Fibroblast of the aortic adventitia (primary cell): ENCODE measurements at regions not wholly inside any gene's neighbourhood (a gene's known extent, or its start where the extent isn't known, plus 50 kb on each side); places are given as distances from the start of the nearest gene placed in this dataset.
A peak's percentile ranks its signal among the peaks of the same experiment; 100 is the strongest.

Source experiments
- DNase-seq: peaks from one replicate; pipeline ENCODE4 v3.0.0-alpha.2; 2010; ENCODE audit warnings: low read depth
- H3K4me3 ChIP-seq: 2 replicates; pipeline ENCODE4 v1.5.1; 2011; ENCODE audit warnings: low read depth, mild to moderate bottlenecking, control low read depth, low read length, moderate library complexity
- TF ChIP-seq, protein P1 (sequence below): IDR thresholded peaks from 2 replicates; pipeline ENCODE4 v1.5.1; 2011; ENCODE audit warnings: mild to moderate bottlenecking, low read length, control low read depth, inconsistent platforms; ENCODE audit not compliant: insufficient read depth

DNA sequence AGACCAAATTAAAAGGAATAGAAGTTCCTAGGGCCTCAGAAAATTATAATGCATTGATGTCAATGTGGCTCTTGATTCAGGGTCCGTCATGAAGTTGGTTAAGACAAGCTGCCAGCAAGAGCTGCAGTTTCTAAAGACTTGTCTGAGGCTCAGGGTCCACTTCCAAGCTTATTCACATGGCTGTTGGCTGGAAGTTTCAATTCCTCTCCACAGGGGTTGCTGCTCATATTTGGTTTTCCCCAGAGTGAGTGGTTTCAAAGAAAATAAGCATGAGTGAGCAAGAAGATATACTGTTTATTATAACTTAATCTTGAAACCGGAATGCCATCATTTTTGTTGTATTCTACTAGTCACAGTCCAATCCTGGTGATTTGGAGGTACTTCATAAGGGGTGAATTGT lies 1247.4 kb downstream of the LRFN5 start:
- H3K4me3 ChIP-seq: no peak overlapping the region
- DNase-seq: peak; percentile 2
- TF ChIP-seq, protein P1, sequence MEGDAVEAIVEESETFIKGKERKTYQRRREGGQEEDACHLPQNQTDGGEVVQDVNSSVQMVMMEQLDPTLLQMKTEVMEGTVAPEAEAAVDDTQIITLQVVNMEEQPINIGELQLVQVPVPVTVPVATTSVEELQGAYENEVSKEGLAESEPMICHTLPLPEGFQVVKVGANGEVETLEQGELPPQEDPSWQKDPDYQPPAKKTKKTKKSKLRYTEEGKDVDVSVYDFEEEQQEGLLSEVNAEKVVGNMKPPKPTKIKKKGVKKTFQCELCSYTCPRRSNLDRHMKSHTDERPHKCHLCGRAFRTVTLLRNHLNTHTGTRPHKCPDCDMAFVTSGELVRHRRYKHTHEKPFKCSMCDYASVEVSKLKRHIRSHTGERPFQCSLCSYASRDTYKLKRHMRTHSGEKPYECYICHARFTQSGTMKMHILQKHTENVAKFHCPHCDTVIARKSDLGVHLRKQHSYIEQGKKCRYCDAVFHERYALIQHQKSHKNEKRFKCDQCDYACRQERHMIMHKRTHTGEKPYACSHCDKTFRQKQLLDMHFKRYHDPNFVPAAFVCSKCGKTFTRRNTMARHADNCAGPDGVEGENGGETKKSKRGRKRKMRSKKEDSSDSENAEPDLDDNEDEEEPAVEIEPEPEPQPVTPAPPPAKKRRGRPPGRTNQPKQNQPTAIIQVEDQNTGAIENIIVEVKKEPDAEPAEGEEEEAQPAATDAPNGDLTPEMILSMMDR: no peak

- TF ChIP-seq, protein P1: no peak
- DNase-seq: no peak
- H3K4me3 ChIP-seq: no peak overlapping the region
Observed at GRCh38 chr14:42848652-42849051, 1242.0 kb downstream of the LRFN5 start.

DNA sequence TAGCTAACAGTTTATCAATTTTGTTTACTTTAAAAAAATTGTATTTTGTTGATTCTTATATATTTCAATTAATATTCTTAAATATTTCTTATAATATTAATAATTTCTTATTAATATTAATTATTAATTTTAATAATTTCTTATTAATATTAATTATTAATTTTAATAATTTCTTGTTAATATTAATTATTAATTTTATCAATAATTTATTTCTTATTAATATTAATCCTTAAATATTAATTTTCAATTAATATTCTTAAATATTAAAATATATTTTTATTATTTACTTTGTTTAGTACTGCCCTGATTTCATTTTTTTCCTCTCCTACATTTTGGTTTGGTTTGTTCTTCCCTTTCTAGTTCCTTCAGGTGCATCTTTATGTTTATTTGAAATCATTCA lies 1208.1 kb downstream of the LRFN5 start:
- TF ChIP-seq, protein P1: no peak
- DNase-seq: no peak
- no peak overlapping the region for H3K4me3 ChIP-seq

- no peak overlapping the region for H3K4me3 ChIP-seq
- DNase-seq: peak; percentile 73
- TF ChIP-seq, protein P1: no peak
Observed at GRCh38 chr14:42806909-42807315, 1200.2 kb downstream of the LRFN5 start.

GRCh38 chr14:42804141-42804540 lies 1197.5 kb downstream of the LRFN5 start:
- TF ChIP-seq, protein P1: no peak
- H3K4me3 ChIP-seq: no peak overlapping the region
- no peak for DNase-seq

DNA sequence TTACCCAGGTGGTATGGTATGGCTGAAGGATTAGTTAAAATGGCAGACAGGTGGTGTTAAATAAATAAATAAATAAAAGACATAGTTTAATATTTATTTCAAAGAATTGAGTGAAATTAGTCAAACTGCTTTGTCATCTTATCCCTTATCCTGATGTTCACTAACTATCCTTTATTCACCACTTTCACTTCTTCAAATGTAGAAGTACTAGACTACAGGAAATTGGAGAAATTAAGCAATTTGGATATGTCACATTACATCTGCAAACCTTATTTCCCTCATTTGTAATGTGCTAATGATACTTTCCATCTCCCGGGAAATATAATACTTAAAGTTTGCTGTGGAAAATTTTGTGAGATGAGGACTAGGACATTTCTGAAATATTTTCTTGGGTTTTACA lies 1195.7 kb downstream of the LRFN5 start:
- DNase-seq: no peak
- H3K4me3 ChIP-seq: no peak overlapping the region
- TF ChIP-seq, protein P1: no peak

GRCh38 chr14:42792166-42792565 lies 1185.5 kb downstream of the LRFN5 start:
- H3K4me3 ChIP-seq: no peak overlapping the region
- TF ChIP-seq, protein P1: no peak
- no peak for DNase-seq
